ENCODE measurements at regions not wholly inside any gene's neighbourhood (a gene's known extent, or its start where the extent isn't known, plus 50 kb on each side); places are given as distances from the start of the nearest gene placed in this dataset.
"Not testable (repeated sequence)": the region's sequence is repeated elsewhere in the genome, so short reads cannot be mapped to it uniquely, and the experiment has no call there.

- DNase-seq (ENCODE audit: low read depth in 1 of 2, low spot score in 1 of 2); in situ Hi-C loops (cut with HindIII; ENCODE audit: low pct_unique_long_range_greater_than_20kb, low sequenced_read_pairs): not testable (repeated sequence)
Observed at GRCh38 chrX:3914813-3915212, 201.4 kb upstream of the PRKX start.

GRCh38 chrX:3914059-3914458 is 200.6 kb upstream of the PRKX start:
- in situ Hi-C loops (cut with HindIII; ENCODE audit: low pct_unique_long_range_greater_than_20kb, low sequenced_read_pairs): not testable (repeated sequence)

GRCh38 chrX:3911012-3911411 is 197.6 kb upstream of the PRKX start:
- DNase-seq (ENCODE audit: low read depth in 1 of 2, low spot score in 1 of 2); in situ Hi-C loops (cut with HindIII; ENCODE audit: low pct_unique_long_range_greater_than_20kb, low sequenced_read_pairs): not testable (repeated sequence)

More at GRCh38 chrX:3914059-3914458, 200.6 kb upstream of the PRKX start:
- not testable (repeated sequence) for DNase-seq (ENCODE audit: low read depth in 1 of 2, low spot score in 1 of 2)

- in situ Hi-C loops (cut with HindIII; ENCODE audit: low pct_unique_long_range_greater_than_20kb, low sequenced_read_pairs); DNase-seq (ENCODE audit: low read depth in 1 of 2, low spot score in 1 of 2): not testable (repeated sequence)
Observed at GRCh38 chrX:3910611-3911010, 197.2 kb upstream of the PRKX start.

GRCh38 chrX:3905522-3906258 is 192.2 kb upstream of the PRKX start:
- in situ Hi-C loops (cut with HindIII; ENCODE audit: low pct_unique_long_range_greater_than_20kb, low sequenced_read_pairs); DNase-seq (ENCODE audit: low read depth in 1 of 2, low spot score in 1 of 2): not testable (repeated sequence)

GRCh38 chrX:3902222-3902621 is 188.8 kb upstream of the PRKX start:
- DNase-seq (ENCODE audit: low read depth in 1 of 2, low spot score in 1 of 2); in situ Hi-C loops (cut with HindIII; ENCODE audit: low pct_unique_long_range_greater_than_20kb, low sequenced_read_pairs): not testable (repeated sequence)

GRCh38 chrX:3896755-3897154 is 183.3 kb upstream of the PRKX start:
- DNase-seq (ENCODE audit: low read depth in 1 of 2, low spot score in 1 of 2); in situ Hi-C loops (cut with HindIII; ENCODE audit: low pct_unique_long_range_greater_than_20kb, low sequenced_read_pairs): not testable (repeated sequence)

GRCh38 chrX:3882553-3882920 is 169.1 kb upstream of the PRKX start:
- in situ Hi-C loops (cut with HindIII; ENCODE audit: low pct_unique_long_range_greater_than_20kb, low sequenced_read_pairs); DNase-seq (ENCODE audit: low read depth in 1 of 2, low spot score in 1 of 2): not testable (repeated sequence)

- in situ Hi-C loops (cut with HindIII; ENCODE audit: low pct_unique_long_range_greater_than_20kb, low sequenced_read_pairs); DNase-seq (ENCODE audit: low read depth in 1 of 2, low spot score in 1 of 2): not testable (repeated sequence)
Observed at GRCh38 chrX:3881898-3882552, 168.6 kb upstream of the PRKX start.

GRCh38 chrX:3881255-3881895 is 167.9 kb upstream of the PRKX start:
- DNase-seq (ENCODE audit: low read depth in 1 of 2, low spot score in 1 of 2); in situ Hi-C loops (cut with HindIII; ENCODE audit: low pct_unique_long_range_greater_than_20kb, low sequenced_read_pairs): not testable (repeated sequence)

- in situ Hi-C loops (cut with HindIII; ENCODE audit: low pct_unique_long_range_greater_than_20kb, low sequenced_read_pairs); DNase-seq (ENCODE audit: low read depth in 1 of 2, low spot score in 1 of 2): not testable (repeated sequence)
Observed at GRCh38 chrX:3876393-3876792, 162.9 kb upstream of the PRKX start.

- in situ Hi-C loops (cut with HindIII; ENCODE audit: low pct_unique_long_range_greater_than_20kb, low sequenced_read_pairs); DNase-seq (ENCODE audit: low read depth in 1 of 2, low spot score in 1 of 2): not testable (repeated sequence)
Observed at GRCh38 chrX:3875638-3876037, 162.2 kb upstream of the PRKX start.

- DNase-seq (ENCODE audit: low read depth in 1 of 2, low spot score in 1 of 2); in situ Hi-C loops (cut with HindIII; ENCODE audit: low pct_unique_long_range_greater_than_20kb, low sequenced_read_pairs): not testable (repeated sequence)
Observed at GRCh38 chrX:3872226-3872879, 158.9 kb upstream of the PRKX start.

- in situ Hi-C loops (cut with HindIII; ENCODE audit: low pct_unique_long_range_greater_than_20kb, low sequenced_read_pairs); DNase-seq (ENCODE audit: low read depth in 1 of 2, low spot score in 1 of 2): not testable (repeated sequence)
Observed at GRCh38 chrX:3867067-3867831, 153.8 kb upstream of the PRKX start.

- in situ Hi-C loops (cut with HindIII; ENCODE audit: low pct_unique_long_range_greater_than_20kb, low sequenced_read_pairs); DNase-seq (ENCODE audit: low read depth in 1 of 2, low spot score in 1 of 2): not testable (repeated sequence)
Observed at GRCh38 chrX:3858332-3858731, 144.9 kb upstream of the PRKX start.

GRCh38 chrX:3843522-3844145 is 130.2 kb upstream of the PRKX start:
- in situ Hi-C loops (cut with HindIII; ENCODE audit: low pct_unique_long_range_greater_than_20kb, low sequenced_read_pairs); DNase-seq (ENCODE audit: low read depth in 1 of 2, low spot score in 1 of 2): not testable (repeated sequence)
